Fibroblast of villous mesenchyme (primary cell): ENCODE measurements at regions not wholly inside any gene's neighbourhood (a gene's known extent, or its start where the extent isn't known, plus 50 kb on each side); places are given as distances from the start of the nearest gene placed in this dataset.

Experiments
- DNase-seq: peaks from one replicate; pipeline ENCODE4 v3.0.0-alpha.2; 2010; ENCODE audit warnings: low read depth
- H3K4me3 ChIP-seq: 2 replicates; pipeline ENCODE4 v1.5.1; 2011; ENCODE audit warnings: low read depth, mild to moderate bottlenecking, low read length
- TF ChIP-seq, protein P1 (sequence below): IDR thresholded peaks from 2 replicates; pipeline ENCODE4 v1.5.1; 2012; ENCODE audit warnings: low read depth, mild to moderate bottlenecking, low read length; ENCODE audit not compliant: insufficient read depth

- no peak for DNase-seq
- TF ChIP-seq, protein P1, sequence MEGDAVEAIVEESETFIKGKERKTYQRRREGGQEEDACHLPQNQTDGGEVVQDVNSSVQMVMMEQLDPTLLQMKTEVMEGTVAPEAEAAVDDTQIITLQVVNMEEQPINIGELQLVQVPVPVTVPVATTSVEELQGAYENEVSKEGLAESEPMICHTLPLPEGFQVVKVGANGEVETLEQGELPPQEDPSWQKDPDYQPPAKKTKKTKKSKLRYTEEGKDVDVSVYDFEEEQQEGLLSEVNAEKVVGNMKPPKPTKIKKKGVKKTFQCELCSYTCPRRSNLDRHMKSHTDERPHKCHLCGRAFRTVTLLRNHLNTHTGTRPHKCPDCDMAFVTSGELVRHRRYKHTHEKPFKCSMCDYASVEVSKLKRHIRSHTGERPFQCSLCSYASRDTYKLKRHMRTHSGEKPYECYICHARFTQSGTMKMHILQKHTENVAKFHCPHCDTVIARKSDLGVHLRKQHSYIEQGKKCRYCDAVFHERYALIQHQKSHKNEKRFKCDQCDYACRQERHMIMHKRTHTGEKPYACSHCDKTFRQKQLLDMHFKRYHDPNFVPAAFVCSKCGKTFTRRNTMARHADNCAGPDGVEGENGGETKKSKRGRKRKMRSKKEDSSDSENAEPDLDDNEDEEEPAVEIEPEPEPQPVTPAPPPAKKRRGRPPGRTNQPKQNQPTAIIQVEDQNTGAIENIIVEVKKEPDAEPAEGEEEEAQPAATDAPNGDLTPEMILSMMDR, result no peak
- no peak overlapping the region for H3K4me3 ChIP-seq
Measured at GRCh38 chr3:152087153-152087552, 181.6 kb upstream of the MBNL1 start.

GRCh38 chr3:152089528-152089927, 179.2 kb upstream of the MBNL1 start:
- no peak for DNase-seq
- TF ChIP-seq, protein P1, result no peak
- no peak overlapping the region for H3K4me3 ChIP-seq

GRCh38 chr3:152091725-152092124, 177.0 kb upstream of the MBNL1 start:
- no peak for DNase-seq
- no peak overlapping the region for H3K4me3 ChIP-seq
- TF ChIP-seq, protein P1, result no peak

- TF ChIP-seq, protein P1, result no peak
- H3K4me3 ChIP-seq, result no peak overlapping the region
- DNase-seq, result no peak
Measured at GRCh38 chr3:152093901-152094300, 174.8 kb upstream of the MBNL1 start.

- no peak overlapping the region for H3K4me3 ChIP-seq
- TF ChIP-seq, protein P1, result no peak
- no peak for DNase-seq
Measured at GRCh38 chr3:152094406-152094805, 174.3 kb upstream of the MBNL1 start.

DNA sequence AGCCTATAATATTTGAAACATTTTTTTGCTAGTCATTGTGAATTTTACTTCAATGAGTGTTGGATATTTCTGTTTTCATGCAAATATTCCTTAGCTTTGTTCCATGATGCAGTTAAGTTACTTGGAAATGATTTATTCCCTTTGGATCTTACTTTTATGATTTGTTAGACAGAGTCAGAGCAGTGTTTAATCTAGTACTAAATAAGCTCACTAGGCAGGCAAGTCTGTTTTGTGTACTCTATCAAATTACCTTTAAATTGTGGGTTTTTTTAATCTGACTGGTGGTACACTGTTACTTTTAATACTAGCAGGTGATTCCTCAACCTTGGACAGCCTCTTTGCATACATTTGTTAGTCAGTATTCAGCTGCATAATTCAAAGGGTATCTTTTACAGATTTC, 173.3 kb upstream of the MBNL1 start:
- DNase-seq, result no peak
- no peak overlapping the region for H3K4me3 ChIP-seq
- TF ChIP-seq, protein P1, result no peak

GRCh38 chr3:152096280-152096906, 172.3 kb upstream of the MBNL1 start:
- no peak overlapping the region for H3K4me3 ChIP-seq
- TF ChIP-seq, protein P1, result no peak
- no peak for DNase-seq
